Liver (tissue), 8 donors: ENCODE measurements at regions not wholly inside any gene's neighbourhood (a gene's known extent, or its start where the extent isn't known, plus 50 kb on each side); places are given as distances from the start of the nearest gene placed in this dataset.

Experiments used
- DNase-seq: peaks from one replicate; pipeline ENCODE4 v3.0.0-alpha.2; 2017; ENCODE audit warnings: low spot score
- H3K27ac ChIP-seq, 2 donors: one replicate each; pipeline ENCODE4 v1.7.0; 2013; ENCODE audit warnings: inconsistent platforms in 2 of 2, low read length in 2 of 2, control low read depth in 1 of 2, low read depth in 1 of 2, mild to moderate bottlenecking in 1 of 2
- H3K27me3 ChIP-seq, 4 donors: one replicate each; pipeline versions ENCODE4 v1.6.1 to v1.7.0; 2013; ENCODE audit warnings: low read length in 3 of 4, inconsistent platforms in 1 of 4, mild to moderate bottlenecking in 1 of 4, moderate library complexity in 1 of 4; ENCODE audit not compliant: control insufficient read depth in 4 of 4, insufficient read depth in 4 of 4
- H3K36me3 ChIP-seq, 4 donors: one replicate each; pipeline versions ENCODE4 v1.6.1 to v1.7.0; 2013; ENCODE audit warnings: low read length in 3 of 4, mild to moderate bottlenecking in 3 of 4, low read depth in 1 of 4, moderate library complexity in 1 of 4; ENCODE audit not compliant: control insufficient read depth in 4 of 4, insufficient read depth in 3 of 4
- H3K4me1 ChIP-seq, 4 donors: one replicate each; pipeline versions ENCODE4 v1.6.1 to v1.7.0; 2013; ENCODE audit warnings: low read length in 3 of 4, mild to moderate bottlenecking in 3 of 4, moderate library complexity in 1 of 4; ENCODE audit not compliant: control insufficient read depth in 4 of 4, insufficient read depth in 4 of 4
- H3K4me3 ChIP-seq, 3 donors: one replicate each; pipeline versions ENCODE4 v1.6.1 to v1.7.0; 2013; ENCODE audit warnings: low read length in 3 of 3, control low read depth in 1 of 3, low read depth in 1 of 3, mild to moderate bottlenecking in 1 of 3
- H3K9ac ChIP-seq, 2 donors: one replicate each; pipeline ENCODE4 v1.7.0; 2013; ENCODE audit warnings: low read length in 2 of 2, mild to moderate bottlenecking in 2 of 2, moderate library complexity in 2 of 2, control low read depth in 1 of 2, low read depth in 1 of 2
- H3K9me3 ChIP-seq, 4 donors: one replicate each; pipeline versions ENCODE4 v1.6.1 to v1.7.0; 2013; ENCODE audit warnings: low read length in 3 of 4; ENCODE audit not compliant: control insufficient read depth in 4 of 4
- EGR1 ChIP-seq, 2 donors: IDR thresholded peaks; 2 replicates each; pipeline ENCODE4 v1.6.1; 2016 to 2018; ENCODE audit warnings: antibody characterized with exemption in 2 of 2, low read depth in 2 of 2
- FOXA1 ChIP-seq: IDR thresholded peaks from 2 replicates; pipeline ENCODE4 v1.6.1; 2016; ENCODE audit warnings: antibody characterized with exemption
- FOXA2 ChIP-seq: IDR thresholded peaks from 2 replicates; pipeline ENCODE4 v1.6.1; 2016; ENCODE audit warnings: antibody characterized with exemption
- GABPA ChIP-seq, 2 donors: IDR thresholded peaks in 1 of 2; conservative IDR thresholded peaks in 1 of 2; 2 replicates each; pipeline ENCODE4 v1.6.1; 2016; ENCODE audit warnings: antibody characterized with exemption in 2 of 2, mild to moderate bottlenecking in 1 of 2, moderate library complexity in 1 of 2
- HNF4A ChIP-seq, 2 donors: conservative IDR thresholded peaks; 2 replicates each; pipeline ENCODE4 v1.6.1; 2016; ENCODE audit warnings: antibody characterized with exemption in 2 of 2, mild to moderate bottlenecking in 2 of 2
- HNF4G ChIP-seq: IDR thresholded peaks from 2 replicates; pipeline ENCODE4 v1.6.1; 2016; ENCODE audit warnings: antibody characterized with exemption
- JUND ChIP-seq, 2 donors: IDR thresholded peaks; 2 replicates each; pipeline ENCODE4 v1.6.1; 2016; ENCODE audit warnings: antibody characterized with exemption in 2 of 2
- RAD21 ChIP-seq, 2 donors: IDR thresholded peaks; 2 replicates each; pipeline ENCODE4 v1.6.1; 2016; ENCODE audit warnings: antibody characterized with exemption in 2 of 2, mild to moderate bottlenecking in 2 of 2
- RXRA ChIP-seq, 2 donors: IDR thresholded peaks; 2 replicates each; pipeline ENCODE4 v1.6.1; 2017 to 2018; ENCODE audit warnings: antibody characterized with exemption in 2 of 2, mild to moderate bottlenecking in 1 of 2
- SP1 ChIP-seq: IDR thresholded peaks from 2 replicates; pipeline ENCODE4 v1.6.1; 2018; ENCODE audit warnings: antibody characterized with exemption, mild to moderate bottlenecking
- TAF1 ChIP-seq: conservative IDR thresholded peaks from 2 replicates; pipeline ENCODE4 v1.6.1; 2016; ENCODE audit warnings: antibody characterized with exemption, mild to moderate bottlenecking
- WGBS: extraction: QIAGEN DNeasy Blood & Tissue Kit; methylation state at CpG from one replicate; pipeline ENCODE4 v1.1.7; 2013; 5-methylcytosine and 5-hydroxymethylcytosine counted together
- TF ChIP-seq, protein P1 (sequence below): fragments of 150-350 bp; IDR thresholded peaks from 2 replicates; pipeline ENCODE4 v1.5.1; 2017; ENCODE audit warnings: improper control_type of control experiment, low read depth, low read length; ENCODE audit not compliant: missing input control
- TF ChIP-seq, protein P2 (sequence below): IDR thresholded peaks from 2 replicates; pipeline ENCODE4 v1.6.1; 2016; ENCODE audit warnings: antibody characterized with exemption
- TF ChIP-seq, protein P3 (sequence below): IDR thresholded peaks from 2 replicates; pipeline ENCODE4 v1.6.1; 2016; ENCODE audit warnings: antibody characterized with exemption, mild to moderate bottlenecking
- TF ChIP-seq, protein P4 (sequence below): IDR thresholded peaks from 2 replicates; pipeline ENCODE4 v1.6.1; 2016; ENCODE audit warnings: antibody characterized with exemption
- donor health status: healthy.
- donor health status: healthy.
- donor health status: healthy.
- donor health status: healthy.
- donor health status: healthy.

DNA sequence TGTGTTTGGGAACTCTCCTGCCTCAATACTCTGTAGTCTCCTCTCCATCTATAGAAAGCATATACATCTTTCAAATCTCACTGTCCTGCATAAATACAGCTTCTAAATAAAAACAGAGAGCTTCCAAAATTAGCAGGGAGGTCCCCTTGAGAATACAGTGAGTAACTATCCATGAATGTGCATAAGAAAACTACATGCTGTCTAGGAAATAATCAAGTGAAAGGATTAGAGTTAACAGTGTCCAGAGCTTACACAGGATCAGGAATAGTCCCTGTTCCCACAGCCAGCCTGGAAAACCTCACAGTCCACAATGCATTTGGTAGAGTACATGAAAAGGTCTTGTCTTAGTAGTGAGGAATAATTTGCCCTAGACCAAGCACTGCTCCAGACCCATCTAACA, 123.0 kb upstream of the POU3F2 start:
- H3K4me3 ChIP-seq, result no peak overlapping the region
- no peaks in the 10 kb centered on the region for H3K4me1 ChIP-seq
- no peaks in the 10 kb centered on the region for H3K36me3 ChIP-seq
- no peak overlapping the region for H3K27ac ChIP-seq
- DNase-seq, result no peak
- TF ChIP-seq JUND (IDR thresholded peaks at IDR 0.05) (no peak), FOXA2 (no peak), EGR1 (IDR thresholded peaks at IDR 0.05; ENCODE audit: low read depth in 2 of 2) (no peak), TAF1 (no peak), HNF4G (no peak), FOXA1 (no peak), HNF4A (conservative IDR thresholded peaks at IDR 0.05) (no peak), RAD21 (IDR thresholded peaks at IDR 0.05) (no peak)
- TF ChIP-seq, protein P1, sequence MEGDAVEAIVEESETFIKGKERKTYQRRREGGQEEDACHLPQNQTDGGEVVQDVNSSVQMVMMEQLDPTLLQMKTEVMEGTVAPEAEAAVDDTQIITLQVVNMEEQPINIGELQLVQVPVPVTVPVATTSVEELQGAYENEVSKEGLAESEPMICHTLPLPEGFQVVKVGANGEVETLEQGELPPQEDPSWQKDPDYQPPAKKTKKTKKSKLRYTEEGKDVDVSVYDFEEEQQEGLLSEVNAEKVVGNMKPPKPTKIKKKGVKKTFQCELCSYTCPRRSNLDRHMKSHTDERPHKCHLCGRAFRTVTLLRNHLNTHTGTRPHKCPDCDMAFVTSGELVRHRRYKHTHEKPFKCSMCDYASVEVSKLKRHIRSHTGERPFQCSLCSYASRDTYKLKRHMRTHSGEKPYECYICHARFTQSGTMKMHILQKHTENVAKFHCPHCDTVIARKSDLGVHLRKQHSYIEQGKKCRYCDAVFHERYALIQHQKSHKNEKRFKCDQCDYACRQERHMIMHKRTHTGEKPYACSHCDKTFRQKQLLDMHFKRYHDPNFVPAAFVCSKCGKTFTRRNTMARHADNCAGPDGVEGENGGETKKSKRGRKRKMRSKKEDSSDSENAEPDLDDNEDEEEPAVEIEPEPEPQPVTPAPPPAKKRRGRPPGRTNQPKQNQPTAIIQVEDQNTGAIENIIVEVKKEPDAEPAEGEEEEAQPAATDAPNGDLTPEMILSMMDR, result no peak
- TF ChIP-seq, protein P2, sequence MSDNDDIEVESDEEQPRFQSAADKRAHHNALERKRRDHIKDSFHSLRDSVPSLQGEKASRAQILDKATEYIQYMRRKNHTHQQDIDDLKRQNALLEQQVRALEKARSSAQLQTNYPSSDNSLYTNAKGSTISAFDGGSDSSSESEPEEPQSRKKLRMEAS, result no peak
- TF ChIP-seq, protein P3, sequence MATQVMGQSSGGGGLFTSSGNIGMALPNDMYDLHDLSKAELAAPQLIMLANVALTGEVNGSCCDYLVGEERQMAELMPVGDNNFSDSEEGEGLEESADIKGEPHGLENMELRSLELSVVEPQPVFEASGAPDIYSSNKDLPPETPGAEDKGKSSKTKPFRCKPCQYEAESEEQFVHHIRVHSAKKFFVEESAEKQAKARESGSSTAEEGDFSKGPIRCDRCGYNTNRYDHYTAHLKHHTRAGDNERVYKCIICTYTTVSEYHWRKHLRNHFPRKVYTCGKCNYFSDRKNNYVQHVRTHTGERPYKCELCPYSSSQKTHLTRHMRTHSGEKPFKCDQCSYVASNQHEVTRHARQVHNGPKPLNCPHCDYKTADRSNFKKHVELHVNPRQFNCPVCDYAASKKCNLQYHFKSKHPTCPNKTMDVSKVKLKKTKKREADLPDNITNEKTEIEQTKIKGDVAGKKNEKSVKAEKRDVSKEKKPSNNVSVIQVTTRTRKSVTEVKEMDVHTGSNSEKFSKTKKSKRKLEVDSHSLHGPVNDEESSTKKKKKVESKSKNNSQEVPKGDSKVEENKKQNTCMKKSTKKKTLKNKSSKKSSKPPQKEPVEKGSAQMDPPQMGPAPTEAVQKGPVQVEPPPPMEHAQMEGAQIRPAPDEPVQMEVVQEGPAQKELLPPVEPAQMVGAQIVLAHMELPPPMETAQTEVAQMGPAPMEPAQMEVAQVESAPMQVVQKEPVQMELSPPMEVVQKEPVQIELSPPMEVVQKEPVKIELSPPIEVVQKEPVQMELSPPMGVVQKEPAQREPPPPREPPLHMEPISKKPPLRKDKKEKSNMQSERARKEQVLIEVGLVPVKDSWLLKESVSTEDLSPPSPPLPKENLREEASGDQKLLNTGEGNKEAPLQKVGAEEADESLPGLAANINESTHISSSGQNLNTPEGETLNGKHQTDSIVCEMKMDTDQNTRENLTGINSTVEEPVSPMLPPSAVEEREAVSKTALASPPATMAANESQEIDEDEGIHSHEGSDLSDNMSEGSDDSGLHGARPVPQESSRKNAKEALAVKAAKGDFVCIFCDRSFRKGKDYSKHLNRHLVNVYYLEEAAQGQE, result no peak
- TF ChIP-seq, protein P4, sequence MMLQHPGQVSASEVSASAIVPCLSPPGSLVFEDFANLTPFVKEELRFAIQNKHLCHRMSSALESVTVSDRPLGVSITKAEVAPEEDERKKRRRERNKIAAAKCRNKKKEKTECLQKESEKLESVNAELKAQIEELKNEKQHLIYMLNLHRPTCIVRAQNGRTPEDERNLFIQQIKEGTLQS, result no peak
- H3K9me3 ChIP-seq, result peaks cover 0 to 2% (median 0%) of the 10 kb centered on the region in 4 donors
- peaks cover 0 to 4% (median 0%) of the 10 kb centered on the region in 4 donors for H3K27me3 ChIP-seq
- no peak overlapping the region for H3K9ac ChIP-seq

DNA sequence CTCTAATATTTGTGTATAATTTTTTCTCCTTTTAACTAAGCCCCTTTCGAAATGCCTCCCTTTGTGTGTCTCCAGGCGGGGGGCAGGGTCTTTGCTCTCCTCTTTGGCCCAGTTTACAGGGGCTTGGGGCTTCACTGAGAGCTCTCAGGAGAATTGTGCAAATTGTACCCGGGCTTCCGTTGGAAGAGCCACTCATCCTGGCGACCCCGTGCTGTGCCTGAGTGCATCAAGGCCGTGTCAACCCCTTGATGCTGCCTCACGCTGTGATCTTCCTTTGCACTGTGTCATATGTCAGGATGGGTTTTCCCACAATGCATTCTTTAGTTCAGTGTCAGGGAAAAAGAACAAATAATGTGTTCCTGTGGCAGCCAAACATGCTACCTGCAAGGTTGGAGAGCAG, 118.0 kb upstream of the POU3F2 start:
- Histone ChIP-seq H3K36me3 (no peaks in the 10 kb centered on the region), H3K27me3 (peaks cover 0 to 7% (median 0%) of the 10 kb centered on the region in 4 donors), H3K9ac (no peak overlapping the region), H3K4me3 (no peak overlapping the region), H3K4me1 (no peaks in the 10 kb centered on the region), H3K27ac (no peak overlapping the region), H3K9me3 (no peaks in the 10 kb centered on the region)
- no peak for TF ChIP-seq SP1
- no peak for TF ChIP-seq RXRA (IDR thresholded peaks at IDR 0.05)
- TF ChIP-seq JUND (IDR thresholded peaks at IDR 0.05), result no peak
- TF ChIP-seq GABPA (IDR thresholded peaks at IDR 0.05 in 1 of 2, conservative IDR thresholded peaks at IDR 0.05 in 1 of 2), result no peak
- TF ChIP-seq, protein P2, result no peak
- TF ChIP-seq HNF4G, result no peak
- no peak for DNase-seq
- 14% methylated on average over 8 of the region's 8 CpGs for WGBS
